ENCODE measurements at regions not wholly inside any gene's neighbourhood (a gene's known extent, or its start where the extent isn't known, plus 50 kb on each side); places are given as distances from the start of the nearest gene placed in this dataset.
"Not testable (repeated sequence)": the region's sequence is repeated elsewhere in the genome, so short reads cannot be mapped to it uniquely, and the experiment has no call there.

DNA sequence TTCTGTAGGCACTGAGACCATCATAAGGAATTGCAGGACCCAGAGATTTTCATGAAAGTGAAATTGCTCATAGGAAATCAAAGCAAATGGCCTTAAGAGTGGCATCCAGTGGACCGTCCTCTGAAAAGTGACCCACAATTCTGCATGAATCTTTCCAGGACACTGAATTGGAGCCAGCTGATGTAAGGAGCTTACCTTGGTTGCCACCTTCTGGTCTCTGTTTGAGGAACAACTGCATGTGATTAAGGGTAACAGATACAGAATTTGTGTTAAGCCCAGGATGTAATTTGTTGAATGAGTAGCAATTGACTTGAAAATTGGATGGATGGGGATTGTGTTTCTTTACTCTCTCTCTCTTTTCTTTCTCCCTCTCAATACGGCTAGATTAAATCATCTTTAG, 49.9 kb upstream of the GAS1 start:
- DNase-seq (ENCODE audit: low spot score): no peak

- no peak for DNase-seq (ENCODE audit: low spot score)
Observed at GRCh38 chr9:86997951-86998350, 50.6 kb upstream of the GAS1 start.

DNA sequence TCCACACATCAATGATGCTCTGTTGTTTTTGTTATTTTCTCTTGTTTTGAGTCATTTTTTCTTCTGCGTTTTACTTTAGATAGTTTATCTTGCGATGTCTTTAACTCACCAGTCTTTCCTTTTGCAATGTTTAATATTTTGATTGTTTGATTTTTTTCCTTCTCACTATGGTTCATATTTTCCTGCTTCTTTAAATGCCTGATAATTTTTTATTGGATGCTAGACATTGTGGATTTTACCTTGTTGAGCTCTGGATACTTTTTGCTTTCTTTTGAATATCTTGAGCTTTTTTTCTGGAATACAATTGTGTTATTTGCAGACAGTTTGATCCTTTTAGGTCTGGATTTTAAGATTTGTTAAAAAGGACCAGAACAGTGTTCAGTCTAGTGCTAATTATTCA, 55.2 kb upstream of the GAS1 start:
- DNase-seq (ENCODE audit: low spot score): no peak

GRCh38 chr9:87004016-87004415, 56.7 kb upstream of the GAS1 start:
- no peak for DNase-seq (ENCODE audit: low spot score)

- DNase-seq (ENCODE audit: low spot score): no peak
Observed at GRCh38 chr9:87006956-87007355, 59.6 kb upstream of the GAS1 start.

GRCh38 chr9:87007711-87008366, 60.5 kb upstream of the GAS1 start:
- no peak for DNase-seq (ENCODE audit: low spot score)

GRCh38 chr9:87008667-87009066, 61.4 kb upstream of the GAS1 start:
- DNase-seq (ENCODE audit: low spot score): no peak

GRCh38 chr9:87010626-87011025, 63.3 kb upstream of the GAS1 start:
- DNase-seq (ENCODE audit: low spot score): no peak

- no peak for DNase-seq (ENCODE audit: low spot score)
Observed at GRCh38 chr9:87011551-87011950, 64.2 kb upstream of the GAS1 start.

DNA sequence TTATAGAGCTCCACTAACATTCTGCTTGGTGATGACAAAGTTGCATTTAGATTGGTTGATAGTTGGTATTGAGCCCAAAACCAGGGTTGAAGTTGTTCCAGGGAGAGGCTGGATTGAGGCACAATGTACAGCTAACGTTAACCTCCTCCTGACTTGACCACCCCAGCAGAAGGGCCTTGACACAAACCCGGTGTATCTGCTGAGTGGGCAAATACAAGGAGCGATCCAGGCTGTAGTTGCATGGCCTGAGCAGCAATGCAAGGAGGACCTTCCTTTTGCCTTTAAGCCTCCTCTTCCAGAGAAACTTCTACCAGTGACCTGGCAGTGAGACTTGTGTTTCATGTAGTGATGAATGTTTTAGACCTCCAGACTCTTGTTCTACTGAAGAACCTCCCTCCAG, 66.2 kb upstream of the GAS1 start:
- DNase-seq (ENCODE audit: low spot score): no peak

GRCh38 chr9:87014436-87014835, 67.1 kb upstream of the GAS1 start:
- no peak for DNase-seq (ENCODE audit: low spot score)

- DNase-seq (ENCODE audit: low spot score): no peak
Observed at GRCh38 chr9:87016681-87017080, 69.4 kb upstream of the GAS1 start.

DNA sequence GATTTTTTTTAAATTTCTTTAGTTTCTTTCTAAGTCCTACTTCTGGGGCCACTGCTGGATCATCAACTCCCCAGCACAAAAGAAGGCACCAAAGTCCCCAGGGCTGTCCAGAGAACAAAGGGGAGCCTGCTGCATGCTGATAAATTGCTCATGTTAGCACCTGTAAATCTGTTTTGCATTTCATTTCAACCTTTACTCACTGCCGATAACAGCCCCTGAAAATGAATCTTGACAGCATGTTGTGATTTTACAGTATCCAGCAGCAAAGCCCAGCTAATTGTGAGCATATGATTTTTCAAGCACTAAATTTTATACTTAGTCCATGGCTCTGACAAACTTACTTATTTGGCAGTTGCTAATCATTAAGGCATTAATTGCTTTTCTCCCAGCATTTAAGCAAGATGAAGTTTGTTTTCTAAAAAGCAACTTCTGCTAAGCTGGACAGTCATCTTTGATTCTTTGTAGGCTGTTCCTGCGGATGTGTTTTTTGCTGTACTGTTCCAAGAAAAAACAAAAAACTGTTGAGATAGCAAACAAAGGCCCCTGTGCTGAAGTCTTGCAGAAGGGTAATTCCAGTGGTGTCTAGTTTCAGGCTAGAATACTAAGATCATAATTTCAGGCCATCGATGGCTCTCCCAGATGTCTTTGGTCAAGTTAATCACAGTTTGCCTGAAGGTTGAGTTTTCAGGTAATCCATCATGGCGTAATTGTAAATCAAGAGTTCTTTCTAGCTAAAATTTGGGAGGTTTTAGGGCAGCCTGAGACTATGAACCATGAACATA, 73.1 kb upstream of the GAS1 start:
- DNase-seq (ENCODE audit: low spot score): no peak

GRCh38 chr9:87022178-87022577, 74.9 kb upstream of the GAS1 start:
- DNase-seq (ENCODE audit: low spot score): no peak

GRCh38 chr9:87026204-87026603, 78.9 kb upstream of the GAS1 start:
- no peak for DNase-seq (ENCODE audit: low spot score)

- DNase-seq (ENCODE audit: low spot score): not testable (repeated sequence)
Observed at GRCh38 chr9:87028836-87029235, 81.5 kb upstream of the GAS1 start.

- no peak for DNase-seq (ENCODE audit: low spot score)
Observed at GRCh38 chr9:87029905-87030304, 82.6 kb upstream of the GAS1 start.

- DNase-seq (ENCODE audit: low spot score): no peak
Observed at GRCh38 chr9:87034841-87035240, 87.5 kb upstream of the GAS1 start.

DNA sequence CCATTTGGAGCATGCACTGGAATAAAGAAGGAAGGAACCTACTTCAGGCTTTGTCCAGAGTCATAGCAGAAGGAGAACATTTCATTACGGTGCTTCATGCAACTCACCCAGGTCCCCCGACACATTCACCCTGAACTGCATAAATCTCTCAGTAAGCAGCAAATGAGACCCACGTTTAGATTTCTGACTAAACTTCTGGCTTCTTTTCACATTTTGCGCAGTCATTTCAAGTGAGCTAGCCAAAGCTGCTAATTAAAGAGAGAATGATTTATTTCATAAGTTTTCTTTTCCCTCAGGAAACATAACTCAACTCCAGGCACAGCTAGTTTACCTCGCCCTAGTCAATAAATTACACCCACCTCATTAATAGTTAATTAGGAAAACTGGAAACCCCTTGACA, 88.6 kb upstream of the GAS1 start:
- no peak for DNase-seq (ENCODE audit: low spot score)

- no peak for DNase-seq (ENCODE audit: low spot score)
Observed at GRCh38 chr9:87036506-87036905, 89.2 kb upstream of the GAS1 start.

- peak; percentile 22 for DNase-seq (ENCODE audit: low spot score)
Observed at GRCh38 chr9:87039809-87040392, 92.6 kb upstream of the GAS1 start.

- DNase-seq (ENCODE audit: low spot score): no peak
Observed at GRCh38 chr9:87040410-87041009, 93.2 kb upstream of the GAS1 start.

Data from H4 (cell line).